Natural killer cell (primary cell): ENCODE measurements at regions not wholly inside any gene's neighbourhood (a gene's known extent, or its start where the extent isn't known, plus 50 kb on each side); places are given as distances from the start of the nearest gene placed in this dataset.

Experiments
- ATAC-seq, 3 donors: fragments of 150-1000 bp in 2 of 3; fragments of 200-7000 bp in 1 of 3; cut with Tn5 transposase; 1 replicate in 1 of 3; 2 replicates in 2 of 3; pipeline ENCODE4 v1.10.0; 2021; ENCODE audit warnings: mild to moderate bottlenecking in 2 of 3, moderate library complexity in 2 of 3
- DNase-seq, 2 donors: peaks; one replicate each; pipeline versions ENCODE4 v3.0.0 to v3.0.0-alpha.2; 2013 to 2021; ENCODE audit warnings: mixed read lengths in 1 of 2
- H3K27ac ChIP-seq: one replicate; pipeline ENCODE4 v1.5.1; 2013; ENCODE audit warnings: mild to moderate bottlenecking, low read length
- H3K27me3 ChIP-seq: one replicate; pipeline ENCODE4 v1.6.1; 2013; ENCODE audit warnings: low read length; ENCODE audit not compliant: control insufficient read depth, insufficient read depth
- H3K36me3 ChIP-seq: one replicate; pipeline ENCODE4 v1.6.1; 2013; ENCODE audit warnings: low read length; ENCODE audit not compliant: control insufficient read depth, insufficient read depth
- H3K4me1 ChIP-seq: one replicate; pipeline ENCODE4 v1.6.1; 2013; ENCODE audit warnings: low read length; ENCODE audit not compliant: control insufficient read depth, insufficient read depth
- H3K4me3 ChIP-seq: one replicate; pipeline ENCODE4 v1.5.1; 2013; ENCODE audit warnings: low read length
- H3K9me3 ChIP-seq: one replicate; pipeline ENCODE4 v1.6.1; 2013; ENCODE audit warnings: low read length; ENCODE audit not compliant: control insufficient read depth, insufficient read depth
- H3K27ac Mint-ChIP-seq, 2 donors: one replicate each; pipeline ENCODE4 v1.8.0; 2022; ENCODE audit warnings: mild to moderate bottlenecking in 2 of 2, mixed read lengths in 2 of 2, moderate library complexity in 1 of 2
- H3K27me3 Mint-ChIP-seq, 2 donors: one replicate each; pipeline ENCODE4 v1.8.0; 2022; ENCODE audit warnings: low read depth in 2 of 2, mixed read lengths in 2 of 2
- H3K36me3 Mint-ChIP-seq: one replicate; pipeline ENCODE4 v1.8.0; 2022; ENCODE audit warnings: mixed read lengths
- H3K4me1 Mint-ChIP-seq, 2 donors: one replicate each; pipeline ENCODE4 v1.8.0; 2022; ENCODE audit warnings: mixed read lengths in 2 of 2
- H3K4me3 Mint-ChIP-seq: one replicate; pipeline ENCODE4 v1.8.0; 2022; ENCODE audit warnings: mild to moderate bottlenecking, moderate library complexity, mixed read lengths
- H3K9me3 Mint-ChIP-seq, 2 donors: one replicate each; pipeline ENCODE4 v1.8.0; 2022; ENCODE audit warnings: mixed read lengths in 2 of 2
- CTCF ChIP-seq: fragments of 200-600 bp; IDR thresholded peaks from one replicate; pipeline ENCODE4 v1.8.0; 2022; ENCODE audit warnings: antibody characterized with exemption
- WGBS: methylation state at CpG from one replicate; pipeline ENCODE4 v1.1.7; 2013; ENCODE audit warnings: missing lambda C conversion rate; ENCODE audit not compliant: insufficient coverage; 5-methylcytosine and 5-hydroxymethylcytosine counted together
- intact Hi-C: fragments of 100-400 bp; cut with micrococcal nuclease; formaldehyde crosslinking; loops from one replicate; pipeline ENCODE4 v1.14.2; 2022

GRCh38 chr7:95646350-95646749, 50.0 kb upstream of the PDK4 start:
- no peaks in the 10 kb centered on the region for H3K9me3 ChIP-seq
- no peak overlapping the region for H3K4me3 Mint-ChIP-seq
- H3K27ac ChIP-seq, result no peak overlapping the region
- no peaks in the 10 kb centered on the region for H3K36me3 ChIP-seq
- H3K4me1 ChIP-seq, result no peaks in the 10 kb centered on the region
- no peak overlapping the region for H3K4me3 ChIP-seq
- H3K27me3 Mint-ChIP-seq, result peaks cover 5 to 11% of the 10 kb centered on the region in 2 donors
- WGBS, result 100% methylated on average over 1 of the region's 1 CpG
- no peak for ATAC-seq
- intact Hi-C loops, result no loop called here
- DNase-seq, result no peak
- H3K9me3 Mint-ChIP-seq, result no peaks in the 10 kb centered on the region
- no peak overlapping the region for H3K27ac Mint-ChIP-seq
- no peaks in the 10 kb centered on the region for H3K27me3 ChIP-seq
- no peak for TF ChIP-seq CTCF
- no peaks in the 10 kb centered on the region for H3K36me3 Mint-ChIP-seq
- H3K4me1 Mint-ChIP-seq, result no peaks in the 10 kb centered on the region
